Ecto neural progenitor cell (in vitro differentiated cells): ENCODE measurements at regions not wholly inside any gene's neighbourhood (a gene's known extent, or its start where the extent isn't known, plus 50 kb on each side); places are given as distances from the start of the nearest gene placed in this dataset.

Experiments used
- DNase-seq: peaks from one replicate; pipeline ENCODE4 v3.0.0-alpha.2; 2018; ENCODE audit warnings: low spot score

DNA sequence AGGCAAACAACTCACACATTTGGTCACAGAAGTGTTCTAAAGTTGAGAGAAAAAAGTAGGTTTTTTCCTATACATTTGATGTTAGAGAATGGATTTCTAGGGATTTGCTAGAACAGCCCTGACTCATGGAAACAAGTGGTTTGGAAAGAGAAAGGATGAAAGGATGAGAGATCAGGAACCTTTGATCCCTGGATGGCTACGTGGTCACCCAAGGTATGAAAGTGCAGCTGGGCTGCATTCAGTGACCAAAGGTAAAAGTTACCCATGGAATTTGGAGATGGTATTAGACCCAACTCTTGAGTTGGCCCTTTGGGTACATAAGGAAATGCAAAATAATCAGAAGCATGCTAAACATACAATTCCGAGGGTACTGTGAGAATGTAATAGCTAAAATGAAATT lies 61.3 kb upstream of the SPIN1 start:
- no peak for DNase-seq

DNA sequence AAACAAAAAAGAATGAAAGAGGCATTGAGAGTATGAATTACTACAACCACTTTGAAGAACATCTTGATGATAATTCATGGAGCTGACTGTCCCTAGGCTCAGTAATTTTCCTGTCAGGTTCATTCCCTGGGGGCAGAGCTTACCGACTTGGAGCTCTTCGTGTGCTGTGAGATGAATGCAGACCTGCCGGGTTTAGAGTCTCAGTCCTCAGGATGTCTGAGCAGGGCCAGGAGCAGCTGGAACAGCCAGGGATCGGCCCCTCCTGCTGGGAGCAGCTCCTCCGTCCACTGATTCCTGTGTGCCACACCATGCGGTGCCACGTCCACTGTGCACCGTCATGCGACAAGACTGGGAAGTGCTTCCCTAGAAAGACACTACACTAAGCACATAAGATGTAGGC lies 62.2 kb upstream of the SPIN1 start:
- no peak for DNase-seq

DNA sequence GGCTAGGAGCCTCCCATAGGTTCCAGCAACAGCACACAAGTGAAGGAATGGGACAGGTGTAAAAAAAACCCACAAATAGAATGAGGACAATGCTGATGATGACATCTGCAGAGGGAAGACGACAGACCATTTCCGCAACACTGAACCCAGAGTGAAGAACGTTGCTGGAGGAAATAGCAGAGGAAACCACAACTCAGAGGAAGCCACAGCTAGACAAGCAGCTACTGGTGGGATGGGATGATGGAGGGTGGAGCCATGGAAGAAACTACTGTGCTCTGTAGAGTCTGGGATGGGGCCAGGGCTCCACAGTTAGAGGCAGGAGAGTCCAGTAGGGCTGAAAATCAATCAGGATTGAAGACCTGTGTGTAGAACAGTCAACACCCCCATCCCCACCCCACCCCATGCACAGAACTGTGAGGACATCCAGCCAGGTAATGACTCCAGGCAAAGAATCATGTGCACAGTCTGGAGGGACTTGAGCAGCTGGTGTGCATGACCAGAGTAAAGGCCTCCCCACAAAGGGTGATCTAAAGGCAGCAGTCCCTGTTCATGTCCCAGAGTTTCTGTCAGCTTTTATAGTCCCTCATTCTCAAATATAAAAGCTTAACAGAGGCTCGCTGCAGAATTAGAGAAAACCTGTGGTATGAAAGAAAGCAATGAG lies 65.2 kb upstream of the SPIN1 start:
- no peak for DNase-seq

DNA sequence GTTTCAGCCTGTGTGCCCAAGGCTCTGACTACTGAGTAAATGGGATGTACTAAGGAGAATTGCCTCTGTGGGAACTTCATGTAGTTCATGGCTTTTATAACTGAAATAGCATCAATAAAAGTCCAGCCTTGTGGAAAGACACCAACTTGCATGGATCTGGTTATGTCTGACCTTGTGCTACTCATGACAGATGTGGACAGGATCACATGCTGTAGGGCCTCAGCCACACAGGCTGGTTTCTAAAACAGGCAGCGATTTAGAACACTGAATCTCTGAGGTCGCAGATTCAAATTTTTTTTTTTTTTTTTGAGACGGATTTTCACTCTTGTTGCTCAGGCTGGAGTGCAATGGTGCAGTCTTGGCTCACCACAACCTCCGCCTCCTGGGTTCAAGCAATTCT lies 66.5 kb upstream of the SPIN1 start:
- no peak for DNase-seq

DNA sequence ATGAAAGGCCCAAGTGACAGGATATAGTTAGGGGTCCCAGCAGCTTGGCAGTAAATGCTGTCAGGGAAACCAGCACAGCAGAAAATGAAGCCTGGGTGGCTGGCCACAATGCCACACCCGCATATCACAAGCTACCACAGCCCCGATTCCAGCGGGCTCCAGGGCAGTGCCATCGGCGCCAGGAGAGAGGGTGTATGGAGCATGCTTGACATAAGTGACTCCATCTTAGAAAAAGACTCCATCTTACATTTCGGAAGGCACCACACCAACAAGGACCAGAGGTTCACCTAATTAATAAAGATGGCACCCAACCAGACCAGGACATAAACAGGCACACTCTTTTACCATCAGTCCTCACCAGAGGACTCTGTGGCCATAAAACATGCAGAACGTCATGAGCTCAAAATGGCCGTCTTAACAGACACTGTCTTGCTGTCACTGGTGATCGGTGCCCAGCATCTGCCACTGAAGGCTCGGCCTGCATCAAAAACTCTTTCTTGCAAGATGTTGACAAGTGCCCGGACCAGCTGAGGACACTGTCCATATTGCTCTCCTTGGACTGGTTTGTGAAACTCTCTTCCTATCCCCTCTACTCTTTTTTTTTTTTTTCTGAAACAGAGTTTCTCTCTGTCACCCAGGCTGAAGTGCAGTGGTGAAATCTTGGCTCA lies 67.4 kb upstream of the SPIN1 start:
- DNase-seq = no peak

DNA sequence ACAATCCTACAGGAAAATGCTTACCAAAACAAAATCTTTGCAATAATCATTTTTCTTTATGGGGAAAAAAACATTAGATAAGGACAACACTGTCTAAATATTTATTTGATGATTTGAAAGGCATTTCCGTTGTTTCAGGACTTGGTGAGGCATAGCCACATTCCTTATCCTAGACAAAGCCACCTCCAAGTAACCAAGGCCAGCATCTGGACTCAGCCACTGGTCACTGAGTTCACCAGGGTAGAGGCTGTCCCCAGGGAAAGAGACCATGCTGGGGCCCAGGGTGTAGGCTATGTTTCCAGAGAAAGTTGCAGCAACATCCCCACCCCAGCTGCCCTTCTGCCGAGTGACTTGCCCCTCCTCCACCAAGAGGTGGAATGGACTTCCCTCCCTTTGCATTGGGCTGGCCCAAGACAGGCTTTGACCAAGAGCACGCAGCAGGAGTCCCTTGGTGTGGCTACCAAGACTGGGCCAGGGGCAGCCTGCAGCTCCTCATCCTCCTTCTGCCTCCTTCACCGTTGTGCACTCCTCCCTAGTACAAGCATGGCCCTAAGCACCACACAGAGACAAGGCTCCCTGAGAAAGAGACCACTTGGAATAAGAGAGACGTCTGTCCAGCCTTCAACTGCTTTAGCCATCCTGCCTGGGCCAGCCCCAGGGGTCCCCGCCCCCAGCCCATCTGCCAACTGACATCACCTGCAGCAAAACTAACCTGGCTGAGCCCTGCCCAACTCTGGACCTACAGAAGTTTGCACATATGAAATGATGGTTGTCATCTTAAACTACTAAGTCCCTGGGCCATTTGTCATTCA lies 68.1 kb upstream of the SPIN1 start:
- DNase-seq = no peak

DNA sequence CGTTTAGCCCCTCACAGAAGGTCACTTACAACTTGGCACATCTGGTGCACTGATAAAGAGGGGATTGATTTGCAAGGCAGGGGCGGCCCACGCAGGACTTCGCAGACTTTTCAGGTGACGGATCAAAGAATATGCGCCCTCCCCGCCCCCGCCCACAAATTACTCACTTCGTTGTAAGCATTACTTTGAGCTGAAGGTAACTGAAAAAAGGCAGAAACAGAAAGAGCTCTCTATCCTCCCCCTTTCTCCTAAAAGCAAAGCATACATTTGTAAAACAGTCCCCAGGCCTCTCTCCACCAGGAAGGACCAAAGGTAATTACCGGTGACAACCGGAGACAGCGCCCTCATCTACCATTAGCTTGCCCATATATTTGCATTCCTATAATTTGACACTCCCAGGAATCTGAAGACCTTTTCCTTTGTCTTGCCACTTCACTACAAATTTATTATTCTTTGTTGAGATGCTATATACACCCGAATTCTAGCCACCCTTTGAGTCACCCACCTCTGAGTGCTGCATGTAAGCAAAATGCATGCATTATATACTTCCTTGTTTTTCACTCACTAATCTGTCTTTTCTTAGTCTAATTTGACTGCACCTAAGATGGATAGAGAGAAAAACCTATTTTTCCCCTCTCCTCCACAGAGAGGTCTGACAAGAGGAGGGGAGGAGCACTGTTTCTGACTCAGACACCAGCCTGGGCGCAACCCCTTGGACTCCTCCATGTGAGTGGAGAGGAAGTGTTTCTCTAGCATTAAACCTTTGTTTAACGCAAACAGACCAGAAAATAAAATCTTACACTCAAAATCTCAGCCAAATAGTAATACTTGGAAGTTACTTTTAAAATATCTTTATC lies 74.7 kb upstream of the SPIN1 start:
- DNase-seq = no peak

DNA sequence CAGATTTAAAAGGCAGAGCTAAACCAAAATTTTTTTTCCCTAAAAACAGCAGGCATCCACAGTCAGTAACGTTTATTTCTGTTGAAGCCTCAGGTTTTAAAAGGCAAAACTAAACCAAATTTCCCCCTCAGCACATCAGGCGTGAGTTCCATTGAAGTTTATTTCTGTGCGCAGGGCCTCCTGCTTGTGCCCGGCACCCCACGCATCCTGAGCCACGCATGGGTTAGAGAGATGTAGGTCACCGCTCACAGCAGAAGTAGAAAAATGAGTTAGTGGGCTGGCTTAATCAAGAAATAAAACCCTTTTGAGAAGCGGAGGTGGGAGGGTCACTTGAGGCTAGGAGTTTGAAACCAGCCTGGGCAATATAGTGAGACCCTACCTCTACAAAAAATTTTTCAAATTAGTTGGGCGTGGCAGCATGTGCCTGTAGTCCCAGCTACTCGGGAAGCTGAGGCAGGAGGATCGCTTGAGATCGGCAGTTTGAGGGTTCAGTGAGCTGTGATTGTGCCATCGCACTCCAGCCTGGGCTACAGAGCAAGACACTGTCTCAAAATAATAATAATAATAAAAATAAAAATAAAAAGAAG lies 75.6 kb upstream of the SPIN1 start:
- no peak for DNase-seq

DNA sequence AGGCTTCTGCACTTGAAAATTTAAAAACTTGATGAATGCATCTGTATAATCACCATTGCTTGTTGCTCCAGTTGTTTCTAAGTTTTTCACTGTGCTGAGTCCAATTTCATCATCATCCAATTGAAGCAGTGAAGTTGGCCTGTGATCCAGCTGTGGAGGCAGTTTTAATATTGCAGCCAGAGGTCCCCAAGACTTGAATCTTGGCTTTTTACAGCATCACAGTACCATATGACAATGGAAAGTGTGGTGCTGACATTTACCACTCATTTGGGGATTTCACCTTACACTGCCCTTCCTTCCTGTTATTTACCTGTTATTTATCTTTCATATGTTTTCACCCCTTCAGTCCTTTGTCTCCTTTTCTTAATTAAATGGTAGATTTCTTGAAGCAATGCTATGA lies 76.2 kb upstream of the SPIN1 start:
- DNase-seq = no peak

DNA sequence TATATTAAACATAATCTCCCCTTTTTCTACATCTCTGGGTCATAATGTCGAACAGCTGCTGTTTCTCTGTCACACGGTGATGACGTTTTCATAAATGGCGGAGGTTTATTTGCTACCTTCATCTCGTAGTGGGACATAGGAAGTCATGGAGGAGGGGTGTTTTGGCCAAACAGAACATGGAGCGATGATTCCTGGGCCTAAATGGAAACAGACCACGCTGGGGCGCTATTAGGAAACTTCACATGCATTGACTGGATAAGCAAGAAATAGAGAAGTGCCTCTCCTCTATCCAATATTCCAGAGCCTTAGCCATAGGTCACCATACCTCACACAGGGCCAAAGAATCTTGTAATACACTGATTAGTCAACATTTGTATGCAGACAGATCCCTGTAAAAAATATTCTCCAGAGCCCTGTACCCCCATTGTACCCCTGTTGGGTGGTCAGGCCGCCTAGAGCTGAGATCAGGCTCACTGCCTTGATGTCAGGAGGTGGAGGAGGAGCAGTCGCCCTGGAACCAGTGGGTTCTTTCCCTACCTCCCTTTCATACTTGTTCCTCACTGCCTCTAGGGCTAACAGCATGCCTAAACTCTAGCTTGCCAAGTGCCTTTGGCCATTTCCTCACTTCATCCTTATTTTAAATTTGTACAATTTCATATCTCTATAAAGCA lies 77.8 kb upstream of the SPIN1 start:
- DNase-seq = peak; percentile 53

DNA sequence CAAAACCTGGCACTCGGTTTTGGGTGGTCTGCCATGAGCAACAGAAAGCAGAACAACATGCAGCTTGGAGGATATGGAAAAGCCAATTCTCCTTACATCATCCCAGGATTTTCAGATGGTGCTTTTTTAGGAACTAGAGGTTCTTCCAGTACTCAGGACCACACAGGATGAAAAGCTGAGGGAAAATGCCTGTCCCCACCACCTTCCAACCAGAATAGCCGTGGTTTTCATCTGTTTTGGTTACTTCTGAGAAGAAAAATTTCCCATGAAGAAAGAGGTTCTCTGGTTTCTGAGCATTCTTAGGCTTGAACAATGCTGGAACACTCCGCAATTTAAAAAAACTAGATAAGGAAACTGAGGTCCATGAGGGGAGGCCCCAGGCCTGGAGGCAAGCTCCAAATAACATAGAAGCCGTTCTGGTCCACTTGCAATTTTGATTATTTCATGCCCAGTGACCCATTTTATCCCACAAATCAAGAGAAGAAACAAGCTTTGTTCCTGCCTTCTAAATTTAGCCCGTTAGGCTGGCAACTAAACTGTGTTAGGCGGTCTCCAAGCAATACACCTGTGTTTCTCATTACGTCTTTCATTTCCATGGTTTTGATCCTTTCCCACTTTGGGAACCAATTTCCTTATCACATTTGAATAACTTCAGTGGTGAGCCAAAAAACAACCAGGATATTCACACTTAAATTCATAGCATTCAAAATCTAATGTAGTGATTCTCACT lies 79.2 kb upstream of the SPIN1 start:
- no peak for DNase-seq

DNA sequence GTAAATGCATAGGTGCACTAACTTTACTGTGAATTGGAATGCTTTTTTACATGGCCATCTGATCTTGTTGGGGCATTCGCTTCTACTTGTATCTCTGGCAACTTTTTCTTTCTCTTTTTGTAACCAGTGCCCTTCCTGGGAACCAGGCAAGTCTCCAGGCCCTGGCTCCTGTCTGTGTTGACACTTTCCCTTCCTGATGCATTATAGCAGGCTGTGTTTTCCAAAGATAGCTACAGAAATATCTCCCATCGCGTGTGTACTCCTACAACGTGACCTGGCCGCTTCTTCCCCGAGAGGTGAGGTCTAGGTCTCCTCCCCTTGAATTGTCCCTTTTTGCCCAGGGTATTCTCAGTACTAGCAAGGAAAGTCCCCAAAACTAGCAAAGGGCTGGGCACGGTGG lies 81.1 kb upstream of the SPIN1 start:
- no peak for DNase-seq

DNA sequence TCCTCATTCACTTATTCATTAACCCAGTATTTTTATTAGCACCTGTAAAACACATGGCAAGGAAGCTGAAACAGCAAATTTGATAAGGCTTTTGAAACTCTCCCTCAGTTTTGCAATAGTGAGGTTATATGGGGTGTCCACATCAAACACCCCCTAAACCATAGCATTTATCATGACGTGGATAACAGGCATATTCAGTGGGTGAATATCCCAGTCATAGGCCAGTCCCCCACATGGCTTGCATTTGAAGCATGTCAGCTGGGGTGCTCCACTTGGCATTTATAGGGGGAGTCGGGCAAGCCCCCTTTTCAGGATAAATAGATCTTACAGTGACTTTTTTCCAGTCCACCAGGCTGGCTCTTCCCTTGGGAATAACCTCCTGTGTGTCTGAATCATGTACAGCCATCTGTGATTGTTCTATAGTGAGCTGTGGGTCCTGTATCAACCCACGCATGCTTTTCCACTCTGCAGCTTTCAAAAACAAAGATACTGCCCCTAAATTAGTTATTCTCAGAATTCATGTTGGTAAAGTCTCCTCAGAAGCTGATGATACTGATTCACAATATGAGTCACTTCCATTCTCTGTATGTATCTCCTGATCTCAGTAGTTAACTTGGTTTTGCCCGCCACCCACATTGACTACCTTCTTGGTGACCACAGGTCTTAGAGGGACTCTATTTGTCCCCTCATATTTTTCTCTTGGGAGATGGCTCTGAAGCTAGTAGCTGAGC lies 84.4 kb upstream of the SPIN1 start:
- DNase-seq = no peak

DNA sequence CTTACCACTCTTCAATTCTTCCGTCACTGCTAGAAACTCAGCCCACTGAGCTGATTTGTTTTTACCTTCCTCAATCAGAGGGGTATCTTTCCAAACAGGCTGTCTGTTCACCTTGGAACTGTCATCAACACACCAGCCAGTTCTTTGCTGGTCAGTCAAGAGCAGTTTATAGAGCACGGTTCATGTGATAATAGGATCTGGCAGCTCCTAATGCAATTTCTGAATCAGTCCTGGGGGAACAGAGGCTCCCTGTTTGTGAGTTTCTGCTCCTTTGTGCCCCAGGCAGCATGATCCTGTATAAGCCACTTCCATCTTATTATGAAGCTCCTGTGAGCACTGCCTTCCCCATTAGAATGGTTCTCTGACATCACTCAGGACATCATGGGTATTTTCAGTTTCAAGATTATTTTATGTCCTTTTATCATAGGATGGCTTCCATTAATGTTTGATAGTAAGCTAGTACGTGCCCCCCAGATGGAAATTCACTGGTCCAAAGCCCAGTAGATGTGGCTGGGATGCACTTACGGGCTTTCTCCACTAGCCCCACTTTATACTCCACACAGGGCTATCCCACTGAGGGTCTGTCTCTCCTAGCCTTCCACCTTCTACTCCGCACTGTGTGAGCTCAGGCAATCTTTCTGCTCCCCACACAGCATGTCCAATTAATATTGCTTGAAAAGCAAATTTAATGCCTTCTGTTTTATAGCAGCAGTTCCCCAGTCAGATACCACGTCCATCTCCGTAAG lies 85.5 kb upstream of the SPIN1 start:
- DNase-seq = no peak

DNA sequence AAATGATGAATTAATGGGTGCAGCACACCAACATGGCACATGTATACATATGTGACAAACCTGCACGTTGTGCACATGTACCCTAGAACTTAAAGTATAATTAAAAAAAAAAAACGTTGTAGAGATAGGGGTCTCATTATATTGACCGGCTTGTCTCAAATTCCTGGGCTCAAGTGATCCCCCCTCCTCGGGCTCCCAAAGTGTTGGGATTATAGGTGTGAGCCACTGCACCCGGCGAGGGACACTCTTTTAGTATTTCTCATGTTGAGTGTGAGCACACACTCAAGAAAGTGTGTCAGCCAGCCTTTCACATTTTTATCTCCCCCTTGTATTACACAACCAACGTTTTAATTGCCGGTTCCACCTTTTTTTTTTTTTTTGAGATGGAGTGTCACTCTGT lies 87.7 kb upstream of the SPIN1 start:
- no peak for DNase-seq

DNA sequence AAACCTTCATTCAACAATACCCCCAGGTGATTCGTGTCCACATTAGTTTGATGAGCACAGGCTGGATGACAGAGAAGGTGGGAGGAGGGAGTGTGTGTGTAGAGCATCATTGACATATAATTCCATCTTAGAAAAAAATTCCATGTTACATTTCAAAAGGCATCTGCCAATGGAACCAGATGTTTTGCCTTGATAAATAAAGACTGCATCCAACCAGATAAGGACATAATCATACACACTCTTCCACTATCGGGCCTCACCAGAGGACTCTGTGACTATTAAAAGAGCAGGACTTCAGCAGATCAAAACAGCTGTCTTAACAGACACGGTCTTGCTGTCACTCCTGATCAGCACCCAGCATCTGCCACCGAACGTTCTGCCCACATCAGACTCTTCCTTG lies 96.4 kb upstream of the SPIN1 start:
- DNase-seq = no peak

DNA sequence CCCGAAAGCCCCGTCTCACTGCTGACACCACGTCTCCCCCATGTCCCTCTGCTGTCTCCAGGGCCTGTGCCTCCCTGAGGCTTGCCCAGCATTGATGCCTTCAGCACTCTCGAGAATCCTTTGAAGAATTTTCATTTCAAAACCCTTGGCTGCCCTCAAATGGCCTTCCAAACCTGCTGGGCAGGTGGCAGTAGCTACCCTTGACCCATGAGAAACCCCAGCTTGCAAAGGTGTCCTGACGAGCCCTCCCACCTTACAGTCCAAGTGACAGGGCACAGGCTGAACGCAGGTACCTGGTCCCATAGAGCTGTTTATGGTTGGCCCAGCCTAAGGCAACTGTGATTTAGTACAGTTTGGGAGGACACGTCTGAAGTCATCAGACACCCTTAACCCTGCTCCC lies 97.2 kb upstream of the SPIN1 start:
- no peak for DNase-seq

DNA sequence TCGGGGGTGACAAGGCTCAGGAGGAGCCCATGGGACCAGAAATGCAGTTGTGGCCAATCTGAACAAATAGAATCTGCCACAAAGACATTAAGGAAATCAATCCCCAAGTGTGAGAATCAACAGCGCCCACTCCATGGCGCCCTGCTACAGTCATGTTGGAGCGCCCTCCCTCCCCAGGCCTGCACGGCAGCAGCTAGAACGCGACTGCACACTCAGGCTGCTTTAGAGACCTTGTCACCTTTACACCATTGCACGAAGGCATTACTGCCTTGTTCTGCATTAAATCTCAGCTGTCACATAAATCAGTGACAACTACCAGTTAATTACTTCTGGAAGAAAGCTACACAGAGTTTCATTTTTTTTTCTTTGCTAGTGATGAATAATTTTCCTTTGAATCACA lies 98.7 kb upstream of the SPIN1 start:
- DNase-seq = no peak

DNA sequence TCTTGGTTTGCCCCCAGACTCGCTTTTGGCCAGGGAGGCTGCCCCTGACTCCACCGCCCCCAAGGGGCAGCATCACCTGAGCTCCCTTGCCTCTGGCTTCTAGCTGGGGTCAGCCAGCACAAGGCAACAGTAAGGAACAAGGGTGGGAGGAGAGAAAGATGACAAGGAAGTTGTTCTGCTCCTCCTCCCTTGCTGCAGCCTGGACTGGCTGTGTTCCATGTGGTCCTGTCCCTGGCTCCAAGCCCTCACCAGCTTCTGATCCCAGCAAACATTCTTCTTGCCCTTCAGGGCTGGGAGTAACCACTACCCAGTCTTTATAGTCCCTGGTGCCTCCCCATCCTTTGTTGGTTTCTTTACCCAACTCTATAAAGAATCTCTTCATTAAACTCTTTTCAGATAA lies 100.3 kb upstream of the SPIN1 start:
- no peak for DNase-seq
